Liver (tissue), 8 donors: ENCODE measurements at regions not wholly inside any gene's neighbourhood (a gene's known extent, or its start where the extent isn't known, plus 50 kb on each side); places are given as distances from the start of the nearest gene placed in this dataset.

Experiments
- DNase-seq: peaks from one replicate; pipeline ENCODE4 v3.0.0-alpha.2; 2017; ENCODE audit warnings: low spot score
- H3K27ac ChIP-seq, 2 donors: one replicate each; pipeline ENCODE4 v1.7.0; 2013; ENCODE audit warnings: inconsistent platforms in 2 of 2, low read length in 2 of 2, control low read depth in 1 of 2, low read depth in 1 of 2, mild to moderate bottlenecking in 1 of 2
- H3K27me3 ChIP-seq, 4 donors: one replicate each; pipeline versions ENCODE4 v1.6.1 to v1.7.0; 2013; ENCODE audit warnings: low read length in 3 of 4, inconsistent platforms in 1 of 4, mild to moderate bottlenecking in 1 of 4, moderate library complexity in 1 of 4; ENCODE audit not compliant: control insufficient read depth in 4 of 4, insufficient read depth in 4 of 4
- H3K36me3 ChIP-seq, 4 donors: one replicate each; pipeline versions ENCODE4 v1.6.1 to v1.7.0; 2013; ENCODE audit warnings: low read length in 3 of 4, mild to moderate bottlenecking in 3 of 4, low read depth in 1 of 4, moderate library complexity in 1 of 4; ENCODE audit not compliant: control insufficient read depth in 4 of 4, insufficient read depth in 3 of 4
- H3K4me1 ChIP-seq, 4 donors: one replicate each; pipeline versions ENCODE4 v1.6.1 to v1.7.0; 2013; ENCODE audit warnings: low read length in 3 of 4, mild to moderate bottlenecking in 3 of 4, moderate library complexity in 1 of 4; ENCODE audit not compliant: control insufficient read depth in 4 of 4, insufficient read depth in 4 of 4
- H3K4me3 ChIP-seq, 3 donors: one replicate each; pipeline versions ENCODE4 v1.6.1 to v1.7.0; 2013; ENCODE audit warnings: low read length in 3 of 3, control low read depth in 1 of 3, low read depth in 1 of 3, mild to moderate bottlenecking in 1 of 3
- H3K9ac ChIP-seq, 2 donors: one replicate each; pipeline ENCODE4 v1.7.0; 2013; ENCODE audit warnings: low read length in 2 of 2, mild to moderate bottlenecking in 2 of 2, moderate library complexity in 2 of 2, control low read depth in 1 of 2, low read depth in 1 of 2
- H3K9me3 ChIP-seq, 4 donors: one replicate each; pipeline versions ENCODE4 v1.6.1 to v1.7.0; 2013; ENCODE audit warnings: low read length in 3 of 4; ENCODE audit not compliant: control insufficient read depth in 4 of 4
- ATF3 ChIP-seq: IDR thresholded peaks from 2 replicates; pipeline ENCODE4 v1.6.1; 2016; ENCODE audit warnings: antibody characterized with exemption
- CTCF ChIP-seq: fragments of 150-350 bp; IDR thresholded peaks from 2 replicates; pipeline ENCODE4 v1.5.1; 2017; ENCODE audit warnings: improper control_type of control experiment, low read depth, low read length; ENCODE audit not compliant: missing input control
- EGR1 ChIP-seq, 2 donors: IDR thresholded peaks; 2 replicates each; pipeline ENCODE4 v1.6.1; 2016 to 2018; ENCODE audit warnings: antibody characterized with exemption in 2 of 2, low read depth in 2 of 2
- FOXA1 ChIP-seq: IDR thresholded peaks from 2 replicates; pipeline ENCODE4 v1.6.1; 2016; ENCODE audit warnings: antibody characterized with exemption
- FOXA2 ChIP-seq: IDR thresholded peaks from 2 replicates; pipeline ENCODE4 v1.6.1; 2016; ENCODE audit warnings: antibody characterized with exemption
- GABPA ChIP-seq, 2 donors: IDR thresholded peaks in 1 of 2; conservative IDR thresholded peaks in 1 of 2; 2 replicates each; pipeline ENCODE4 v1.6.1; 2016; ENCODE audit warnings: antibody characterized with exemption in 2 of 2, mild to moderate bottlenecking in 1 of 2, moderate library complexity in 1 of 2
- HNF4A ChIP-seq, 2 donors: conservative IDR thresholded peaks; 2 replicates each; pipeline ENCODE4 v1.6.1; 2016; ENCODE audit warnings: antibody characterized with exemption in 2 of 2, mild to moderate bottlenecking in 2 of 2
- HNF4G ChIP-seq: IDR thresholded peaks from 2 replicates; pipeline ENCODE4 v1.6.1; 2016; ENCODE audit warnings: antibody characterized with exemption
- JUND ChIP-seq, 2 donors: IDR thresholded peaks; 2 replicates each; pipeline ENCODE4 v1.6.1; 2016; ENCODE audit warnings: antibody characterized with exemption in 2 of 2
- MAX ChIP-seq: IDR thresholded peaks from 2 replicates; pipeline ENCODE4 v1.6.1; 2016; ENCODE audit warnings: antibody characterized with exemption
- NR2F2 ChIP-seq: IDR thresholded peaks from 2 replicates; pipeline ENCODE4 v1.6.1; 2016; ENCODE audit warnings: antibody characterized with exemption
- RAD21 ChIP-seq, 2 donors: IDR thresholded peaks; 2 replicates each; pipeline ENCODE4 v1.6.1; 2016; ENCODE audit warnings: antibody characterized with exemption in 2 of 2, mild to moderate bottlenecking in 2 of 2
- REST ChIP-seq: IDR thresholded peaks from 2 replicates; pipeline ENCODE4 v1.6.1; 2016; ENCODE audit warnings: antibody characterized with exemption, mild to moderate bottlenecking
- RXRA ChIP-seq, 2 donors: IDR thresholded peaks; 2 replicates each; pipeline ENCODE4 v1.6.1; 2017 to 2018; ENCODE audit warnings: antibody characterized with exemption in 2 of 2, mild to moderate bottlenecking in 1 of 2
- SP1 ChIP-seq: IDR thresholded peaks from 2 replicates; pipeline ENCODE4 v1.6.1; 2018; ENCODE audit warnings: antibody characterized with exemption, mild to moderate bottlenecking
- TAF1 ChIP-seq: conservative IDR thresholded peaks from 2 replicates; pipeline ENCODE4 v1.6.1; 2016; ENCODE audit warnings: antibody characterized with exemption, mild to moderate bottlenecking
- YY1 ChIP-seq: IDR thresholded peaks from 2 replicates; pipeline ENCODE4 v1.6.1; 2016; ENCODE audit warnings: antibody characterized with exemption, mild to moderate bottlenecking
- ZBTB33 ChIP-seq: IDR thresholded peaks from 2 replicates; pipeline ENCODE4 v1.6.1; 2016; ENCODE audit warnings: antibody characterized with exemption
- WGBS: extraction: QIAGEN DNeasy Blood & Tissue Kit; methylation state at CpG from one replicate; pipeline ENCODE4 v1.1.7; 2013; 5-methylcytosine and 5-hydroxymethylcytosine counted together
- donor health status: healthy.
- donor health status: healthy.
- donor health status: healthy.
- donor health status: healthy.
- donor health status: healthy.

- TF ChIP-seq JUND (IDR thresholded peaks at IDR 0.05) (no peak), REST (no peak), FOXA2 (no peak), MAX (no peak), FOXA1 (no peak), CTCF (no peak), ZBTB33 (no peak), GABPA (IDR thresholded peaks at IDR 0.05 in 1 of 2, conservative IDR thresholded peaks at IDR 0.05 in 1 of 2) (no peak), TAF1 (no peak), HNF4G (no peak), ATF3 (no peak), YY1 (no peak), SP1 (no peak), EGR1 (IDR thresholded peaks at IDR 0.05; ENCODE audit: low read depth in 2 of 2) (no peak), RAD21 (IDR thresholded peaks at IDR 0.05) (no peak), NR2F2 (no peak), HNF4A (conservative IDR thresholded peaks at IDR 0.05) (no peak)
- H3K36me3 ChIP-seq: no peaks in the 10 kb centered on the region
- H3K4me3 ChIP-seq: no peak overlapping the region
- H3K27me3 ChIP-seq: peaks cover 0 to 4% (median 0%) of the 10 kb centered on the region in 4 donors
- no peaks in the 10 kb centered on the region for H3K4me1 ChIP-seq
- no peak overlapping the region for H3K27ac ChIP-seq
- DNase-seq: no peak
- H3K9ac ChIP-seq: no peak overlapping the region
- WGBS: 59% methylated on average over 6 of the region's 6 CpGs
- H3K9me3 ChIP-seq: no peaks in the 10 kb centered on the region
Measured at GRCh38 chr22:48031589-48031988, 1269.1 kb downstream of the TBC1D22A start.

GRCh38 chr22:48025096-48025495 is 1262.6 kb downstream of the TBC1D22A start:
- 77% methylated on average over 2 of the region's 2 CpGs for WGBS
- no peak overlapping the region for H3K27ac ChIP-seq
- TF ChIP-seq REST: no peak
- TF ChIP-seq RXRA (IDR thresholded peaks at IDR 0.05): no peak
- no peak for TF ChIP-seq MAX
- TF ChIP-seq TAF1: no peak
- TF ChIP-seq HNF4A (conservative IDR thresholded peaks at IDR 0.05): no peak
- TF ChIP-seq YY1: no peak
- TF ChIP-seq FOXA2: no peak
- TF ChIP-seq CTCF: no peak
- TF ChIP-seq SP1: no peak
- no peak for TF ChIP-seq ATF3

More at GRCh38 chr22:48025096-48025495, 1262.6 kb downstream of the TBC1D22A start:
- DNase-seq: no peak
- Histone ChIP-seq H3K36me3 (no peaks in the 10 kb centered on the region), H3K27me3 (peaks cover 0 to 2% (median 0%) of the 10 kb centered on the region in 4 donors), H3K4me3 (no peak overlapping the region), H3K9me3 (peaks cover 2 to 7% (median 5%) of the 10 kb centered on the region in 4 donors), H3K4me1 (no peaks in the 10 kb centered on the region), H3K9ac (no peak overlapping the region)
